Lower lobe of right lung (tissue), 2 donors: ENCODE measurements at regions not wholly inside any gene's neighbourhood (a gene's known extent, or its start where the extent isn't known, plus 50 kb on each side); places are given as distances from the start of the nearest gene placed in this dataset.

Experiments used
- ATAC-seq, 2 donors: fragments of 200-7000 bp; cut with Tn5 transposase; one replicate each; pipeline ENCODE4 v1.9.1; 2020 to 2022; ENCODE audit warnings: mild to moderate bottlenecking in 2 of 2, moderate library complexity in 2 of 2
- DNase-seq: peaks from one replicate; pipeline ENCODE4 v3.0.0-alpha.2; 2020
- H3K27ac ChIP-seq: fragments of 200-600 bp; one replicate; pipeline ENCODE4 v1.8.0; 2022
- H3K27me3 ChIP-seq: fragments of 200-600 bp; one replicate; pipeline ENCODE4 v1.8.0; 2022; ENCODE audit warnings: low read depth
- H3K36me3 ChIP-seq: fragments of 200-600 bp; one replicate; pipeline ENCODE4 v1.8.0; 2022; ENCODE audit warnings: mild to moderate bottlenecking
- H3K4me1 ChIP-seq: fragments of 200-600 bp; one replicate; pipeline ENCODE4 v1.8.0; 2022
- H3K4me3 ChIP-seq: fragments of 200-600 bp; one replicate; pipeline ENCODE4 v1.8.0; 2022; ENCODE audit warnings: mild to moderate bottlenecking
- H3K9me3 ChIP-seq: fragments of 200-600 bp; one replicate; pipeline ENCODE4 v1.8.0; 2022
- CTCF ChIP-seq: fragments of 200-600 bp; IDR thresholded peaks from one replicate; pipeline ENCODE4 v1.8.0; 2022; ENCODE audit warnings: antibody characterized with exemption, mild to moderate bottlenecking
- intact Hi-C: fragments of 100-400 bp; cut with DNase I; formaldehyde crosslinking; loops from one replicate; pipeline ENCODE4 v1.11.0; 2022
- donor health status: DM: no; HTN: yes; CAD: no; lungs with severe emphysema.

- Histone ChIP-seq H3K4me3 (no peak overlapping the region), H3K36me3 (no peaks in the 10 kb centered on the region), H3K4me1 (no peaks in the 10 kb centered on the region), H3K27ac (no peak overlapping the region), H3K27me3 (no peaks in the 10 kb centered on the region), H3K9me3 (no peaks in the 10 kb centered on the region)
- intact Hi-C loops = no loop called here
- TF ChIP-seq CTCF = no peak
- no peak for ATAC-seq
- DNase-seq = no peak
Measured at GRCh38 chr6:115830895-115831294, 229.8 kb downstream of the FRK start.

DNA sequence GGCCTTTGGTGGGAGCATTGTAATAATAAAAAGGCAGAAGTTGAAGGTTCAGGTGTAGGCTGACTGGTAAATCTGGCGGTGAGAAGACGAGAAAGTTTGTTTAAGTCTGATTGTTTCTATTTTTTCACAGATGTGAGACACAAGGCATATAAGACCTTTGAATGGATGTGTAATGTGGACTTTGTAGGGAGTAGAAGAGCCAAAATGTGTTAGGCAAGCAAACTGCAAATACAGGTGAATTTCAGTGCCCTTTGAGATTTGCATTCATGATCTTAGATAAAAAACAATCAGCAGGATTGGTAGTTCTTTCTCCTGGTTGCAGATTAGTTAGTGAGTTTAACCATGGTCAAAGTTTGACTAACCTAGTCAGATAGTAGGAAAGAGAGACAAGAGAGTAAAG, 238.9 kb downstream of the FRK start:
- H3K4me1 ChIP-seq = no peaks in the 10 kb centered on the region
- TF ChIP-seq CTCF = no peak
- H3K36me3 ChIP-seq = no peaks in the 10 kb centered on the region
- H3K9me3 ChIP-seq = no peaks in the 10 kb centered on the region
- no peak for DNase-seq
- no peaks in the 10 kb centered on the region for H3K27me3 ChIP-seq
- H3K27ac ChIP-seq = no peak overlapping the region
- no peak for ATAC-seq
- intact Hi-C loops = no loop called here
- no peak overlapping the region for H3K4me3 ChIP-seq

- DNase-seq (no peak), ATAC-seq (no peak)
- Histone ChIP-seq H3K27me3 (no peaks in the 10 kb centered on the region), H3K9me3 (no peaks in the 10 kb centered on the region), H3K27ac (no peak overlapping the region), H3K4me3 (no peak overlapping the region), H3K4me1 (no peaks in the 10 kb centered on the region), H3K36me3 (no peaks in the 10 kb centered on the region)
- TF ChIP-seq CTCF = no peak
- intact Hi-C loops = no loop called here
Measured at GRCh38 chr6:115819506-115819905, 241.2 kb downstream of the FRK start.

DNA sequence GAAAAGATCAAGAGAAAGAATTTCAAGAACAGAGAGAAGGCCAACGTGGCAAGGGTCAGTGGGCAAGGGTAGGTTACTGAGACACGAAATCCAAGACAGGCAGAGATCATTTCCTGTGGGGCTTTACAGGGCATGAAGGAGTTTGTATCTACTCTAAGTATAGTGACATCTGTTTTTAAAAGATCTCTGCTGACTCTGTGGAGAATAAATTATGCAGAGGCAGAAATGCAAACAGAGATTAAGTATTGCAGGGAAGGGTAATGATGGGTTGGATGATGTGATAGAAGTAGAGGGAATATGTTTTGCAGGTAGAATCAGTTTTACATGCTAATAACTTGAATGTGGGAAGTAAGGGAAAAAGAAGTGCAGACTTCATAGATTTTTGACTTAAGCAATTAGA, 243.5 kb downstream of the FRK start:
- no peak for TF ChIP-seq CTCF
- ATAC-seq (no peak), DNase-seq (no peak)
- no peaks in the 10 kb centered on the region for H3K36me3 ChIP-seq
- no peak overlapping the region for H3K4me3 ChIP-seq
- no peaks in the 10 kb centered on the region for H3K27me3 ChIP-seq
- intact Hi-C loops = no loop called here
- no peaks in the 10 kb centered on the region for H3K9me3 ChIP-seq
- no peaks in the 10 kb centered on the region for H3K4me1 ChIP-seq
- H3K27ac ChIP-seq = no peak overlapping the region

DNA sequence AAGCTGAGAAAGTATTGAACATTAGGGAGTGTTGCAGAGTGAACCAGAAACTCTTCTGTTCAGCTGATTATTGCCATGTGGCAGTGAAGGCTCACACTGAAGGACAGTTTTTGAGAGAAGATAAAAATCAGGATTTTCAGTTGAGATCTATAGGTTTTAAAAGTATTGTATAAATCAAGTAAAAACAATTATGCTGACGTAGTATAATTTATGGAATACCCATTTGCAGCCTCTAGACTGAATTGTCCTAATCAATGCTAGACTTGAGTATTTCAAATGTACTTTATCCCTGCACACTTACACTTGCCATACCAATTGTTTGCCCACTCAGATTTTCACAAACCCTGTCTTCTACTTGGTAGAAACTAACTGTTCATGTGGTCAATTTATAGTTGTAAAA, 245.8 kb downstream of the FRK start:
- H3K9me3 ChIP-seq = no peaks in the 10 kb centered on the region
- no peak overlapping the region for H3K4me3 ChIP-seq
- TF ChIP-seq CTCF = no peak
- DNase-seq (no peak), ATAC-seq (no peak)
- H3K4me1 ChIP-seq = no peaks in the 10 kb centered on the region
- no peaks in the 10 kb centered on the region for H3K27me3 ChIP-seq
- intact Hi-C loops = no loop called here
- H3K36me3 ChIP-seq = no peaks in the 10 kb centered on the region
- no peak overlapping the region for H3K27ac ChIP-seq

DNA sequence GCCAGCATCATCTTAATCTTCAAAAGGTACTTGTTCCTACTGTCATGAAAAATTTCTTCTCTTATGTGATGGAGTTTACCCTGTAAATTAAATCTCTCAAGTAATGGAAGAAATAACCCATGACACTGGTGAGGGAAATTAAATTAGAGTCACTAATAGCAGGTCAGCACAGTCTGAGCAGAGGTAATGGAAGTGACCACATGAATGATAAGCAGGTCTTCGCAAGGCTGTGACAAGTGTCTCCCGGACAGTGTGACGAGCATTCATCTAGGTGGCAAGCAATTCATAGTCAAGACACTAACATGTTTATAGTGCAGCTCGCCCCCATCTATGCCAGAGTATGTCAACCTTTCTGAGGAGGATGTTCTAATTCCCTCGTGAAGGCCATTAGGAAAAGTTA, 249.2 kb downstream of the FRK start:
- ATAC-seq (no peak), DNase-seq (no peak)
- H3K36me3 ChIP-seq = no peaks in the 10 kb centered on the region
- H3K4me3 ChIP-seq = no peak overlapping the region
- intact Hi-C loops = no loop called here
- H3K27me3 ChIP-seq = no peaks in the 10 kb centered on the region
- no peak for TF ChIP-seq CTCF
- no peaks in the 10 kb centered on the region for H3K9me3 ChIP-seq
- H3K4me1 ChIP-seq = no peaks in the 10 kb centered on the region
- H3K27ac ChIP-seq = no peak overlapping the region
